GM19455 (cell line): ENCODE measurements at regions not wholly inside any gene's neighbourhood (a gene's known extent, or its start where the extent isn't known, plus 50 kb on each side); places are given as distances from the start of the nearest gene placed in this dataset.
"Not testable (repeated sequence)": the region's sequence is repeated elsewhere in the genome, so short reads cannot be mapped to it uniquely, and the experiment has no call there.

Experiments used
- ATAC-seq: cut with Tn5 transposase; IDR thresholded peaks from one replicate; pipeline ENCODE4 v1.9.1; 2021; ENCODE audit not compliant: unreplicated experiment

GRCh38 chr5:160479220-160479619, 57.6 kb downstream of the PTTG1 start:
- ATAC-seq: no peak

- no peak for ATAC-seq
Observed at GRCh38 chr5:160479926-160480325, 58.3 kb downstream of the PTTG1 start.

DNA sequence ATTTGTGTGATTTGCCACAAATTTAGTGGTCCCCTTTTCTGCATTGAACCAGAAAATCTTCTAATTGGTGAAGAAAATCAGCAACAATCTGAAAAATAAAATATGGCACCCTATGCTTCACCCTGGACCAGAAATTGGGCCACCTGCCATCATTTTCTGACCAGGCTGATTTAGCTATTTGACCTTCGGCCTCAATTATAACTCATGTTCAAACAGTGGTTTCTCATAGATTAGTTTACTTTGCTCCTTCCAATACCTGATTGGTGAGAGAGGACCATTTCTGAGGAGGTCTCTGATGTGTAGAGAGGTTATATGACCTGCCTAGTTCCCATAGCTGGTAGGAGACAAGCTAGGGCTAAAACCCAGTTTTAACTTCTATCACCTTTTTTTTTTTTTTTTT, 59.0 kb downstream of the PTTG1 start:
- ATAC-seq: no peak

GRCh38 chr5:160484678-160485077, 63.0 kb downstream of the PTTG1 start:
- no peak for ATAC-seq

DNA sequence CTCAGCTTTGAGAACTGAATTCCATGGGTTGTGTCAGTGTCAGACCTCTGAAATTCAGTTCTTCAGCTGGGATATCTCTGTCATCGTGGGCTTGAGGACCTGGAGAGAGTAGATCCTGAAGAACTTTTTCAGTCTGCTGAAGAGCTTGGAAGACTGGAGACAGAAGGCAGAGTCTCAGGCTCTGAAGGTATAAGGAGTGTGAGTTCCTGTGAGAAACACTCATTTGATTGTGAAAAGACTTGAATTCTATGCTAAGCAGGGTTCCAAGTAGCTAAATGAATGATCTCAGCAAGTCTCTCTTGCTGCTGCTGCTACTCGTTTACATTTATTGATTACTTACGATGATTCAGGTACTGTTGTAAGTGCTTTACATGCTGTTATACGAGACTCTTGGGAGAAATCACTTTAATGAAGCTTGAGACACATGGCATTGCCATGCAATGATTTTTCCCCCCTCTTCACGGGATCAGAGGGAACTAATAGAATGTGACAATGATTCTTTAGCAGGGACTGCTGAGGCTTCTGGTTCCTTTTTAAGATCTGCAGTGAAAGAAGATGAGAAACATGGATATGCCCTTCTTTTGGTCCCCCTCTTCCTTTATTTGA, 63.8 kb downstream of the PTTG1 start:
- ATAC-seq: no peak

GRCh38 chr5:160486573-160486972, 64.9 kb downstream of the PTTG1 start:
- peak; percentile 74 for ATAC-seq

DNA sequence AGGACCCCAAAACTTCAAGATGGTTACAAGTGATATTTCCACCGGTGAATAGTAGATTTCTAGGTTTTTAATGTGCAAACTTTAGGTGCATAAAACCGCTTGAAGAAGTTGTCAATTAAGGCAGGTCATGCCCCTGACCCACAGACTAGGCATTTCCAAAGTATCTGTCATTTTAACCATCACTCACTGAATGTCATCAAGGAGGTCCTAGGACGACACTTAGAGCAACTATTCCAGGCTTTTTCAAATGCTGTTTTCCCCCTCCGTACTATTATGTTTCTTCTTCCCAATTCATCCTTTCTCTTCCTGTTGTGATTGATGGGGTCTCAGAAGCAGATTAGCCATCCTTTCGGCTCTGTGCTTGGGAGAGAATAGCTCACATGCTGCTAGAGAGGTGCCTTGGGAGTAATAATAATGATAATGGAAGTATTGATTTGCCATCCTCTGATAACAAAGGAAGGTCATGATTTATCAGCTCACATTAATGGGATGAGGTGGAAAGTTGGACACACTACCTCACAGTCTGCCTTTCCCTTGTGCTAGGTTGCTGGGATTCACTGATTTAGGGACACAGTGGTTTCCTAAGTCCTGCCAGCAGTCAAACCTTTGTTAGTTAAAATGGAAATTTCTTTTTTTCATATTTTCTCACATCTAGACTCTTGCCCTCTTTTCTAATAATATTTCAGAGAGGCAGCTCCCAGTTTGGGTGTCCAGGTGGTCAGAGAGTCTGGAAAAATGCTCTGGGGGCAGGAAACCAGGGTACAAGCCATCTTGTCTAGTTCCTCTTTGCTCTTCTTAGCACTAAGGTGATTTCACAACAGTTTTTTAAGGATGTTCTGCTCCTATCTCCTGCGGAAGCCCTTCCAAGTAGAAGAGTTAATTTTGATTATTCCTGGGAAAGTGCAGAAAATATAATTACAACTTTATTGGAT, 67.0 kb downstream of the PTTG1 start:
- no peak for ATAC-seq

- ATAC-seq: no peak
Observed at GRCh38 chr5:160491438-160491837, 69.8 kb downstream of the PTTG1 start.

- ATAC-seq: no peak
Observed at GRCh38 chr5:160492565-160492964, 70.9 kb downstream of the PTTG1 start.

- peak; percentile 39 for ATAC-seq
Observed at GRCh38 chr5:160493806-160494338, 72.2 kb downstream of the PTTG1 start.

GRCh38 chr5:160494451-160494850, 72.8 kb downstream of the PTTG1 start:
- ATAC-seq: no peak

- no peak for ATAC-seq
Observed at GRCh38 chr5:160496334-160496733, 74.7 kb downstream of the PTTG1 start.

- no peak for ATAC-seq
Observed at GRCh38 chr5:160496784-160497183, 75.1 kb downstream of the PTTG1 start.

GRCh38 chr5:160497878-160498277, 76.2 kb downstream of the PTTG1 start:
- no peak for ATAC-seq

- not testable (repeated sequence) for ATAC-seq
Observed at GRCh38 chr5:160498441-160499043, 76.9 kb downstream of the PTTG1 start.

- ATAC-seq: no peak
Observed at GRCh38 chr5:160500786-160501779, 79.4 kb downstream of the PTTG1 start.

- no peak for ATAC-seq
Observed at GRCh38 chr5:160504906-160505305, 83.3 kb downstream of the PTTG1 start.

GRCh38 chr5:160506006-160507004, 84.7 kb downstream of the PTTG1 start:
- peak; percentile 80 for ATAC-seq

DNA sequence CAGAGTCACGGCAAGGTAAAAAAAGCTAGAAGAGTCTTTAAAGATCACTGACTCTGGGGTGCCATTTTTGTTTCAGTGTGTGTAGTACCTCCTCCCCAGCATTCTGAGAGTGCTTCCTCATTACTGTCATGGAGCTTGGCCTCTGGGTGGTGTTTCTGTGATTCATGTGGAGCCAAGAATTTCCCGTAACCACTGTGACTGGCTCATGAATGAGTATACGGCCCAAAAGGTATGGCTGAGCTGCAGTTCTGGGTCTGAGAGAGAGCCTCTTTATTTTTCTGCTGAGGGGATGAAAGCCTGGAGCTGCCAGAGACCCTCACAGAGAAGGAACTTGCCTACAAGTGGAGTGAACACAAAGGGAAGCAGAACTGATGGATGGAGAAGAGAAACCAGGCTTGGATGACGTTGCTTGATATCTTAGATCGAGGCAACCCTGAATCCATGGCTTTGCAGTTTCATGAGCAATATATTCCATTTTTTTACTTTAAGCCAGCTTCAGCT, 85.6 kb downstream of the PTTG1 start:
- ATAC-seq: peak; percentile 32
